ENCODE measurements at regions not wholly inside any gene's neighbourhood (a gene's known extent, or its start where the extent isn't known, plus 50 kb on each side); places are given as distances from the start of the nearest gene placed in this dataset.

GRCh38 chr5:179405054-179405416 lies 59.8 kb upstream of the ADAMTS2 start:
- no peak for TF ChIP-seq ZNF70 (CRISPR knock-in tag; IDR thresholded peaks at IDR 0.05)
- TF ChIP-seq CSRNP3 (CRISPR knock-in tag; IDR thresholded peaks at IDR 0.05), result no peak
- TF ChIP-seq PATZ1 (CRISPR knock-in tag; IDR thresholded peaks at IDR 0.05; ENCODE audit: borderline replicate concordance), result no peak
- no peak for TF ChIP-seq ZFP3 (CRISPR knock-in tag; IDR thresholded peaks at IDR 0.05)
- TF ChIP-seq ZFP30 (CRISPR knock-in tag; IDR thresholded peaks at IDR 0.05), result no peak
- TF ChIP-seq RARB (CRISPR knock-in tag; IDR thresholded peaks at IDR 0.05), result no peak
- no peak for TF ChIP-seq TSHZ2 (CRISPR knock-in tag; IDR thresholded peaks at IDR 0.05)
- no peak for TF ChIP-seq BACH2 (CRISPR knock-in tag; IDR thresholded peaks at IDR 0.05; ENCODE audit: borderline replicate concordance)
- TF ChIP-seq GLIS3 (CRISPR knock-in tag; IDR thresholded peaks at IDR 0.05), result no peak
- TF ChIP-seq ARNTL (CRISPR knock-in tag; IDR thresholded peaks at IDR 0.05; ENCODE audit: borderline replicate concordance, low read depth), result no peak
- TF ChIP-seq TCF4 (CRISPR knock-in tag; IDR thresholded peaks at IDR 0.05; ENCODE audit: borderline replicate concordance), result no peak
- no peak for TF ChIP-seq ZNF565 (CRISPR knock-in tag; conservative IDR thresholded peaks at IDR 0.05; ENCODE audit: low read depth)
- no peak for TF ChIP-seq ZNF8 (CRISPR knock-in tag; IDR thresholded peaks at IDR 0.05)
- no peak for TF ChIP-seq PPARA (CRISPR knock-in tag; IDR thresholded peaks at IDR 0.05; ENCODE audit: borderline replicate concordance)
- no peak for TF ChIP-seq CSDC2 (CRISPR knock-in tag; IDR thresholded peaks at IDR 0.05)
- no peak for TF ChIP-seq SNAI2 (CRISPR knock-in tag; IDR thresholded peaks at IDR 0.05)
- no peak for TF ChIP-seq ZC3H10 (CRISPR knock-in tag; IDR thresholded peaks at IDR 0.05)
- no peak for TF ChIP-seq ESRRG (CRISPR knock-in tag; IDR thresholded peaks at IDR 0.05)
- no peak for ATAC-seq

- no peak for ATAC-seq
- TF ChIP-seq OSR1 (CRISPR knock-in tag; IDR thresholded peaks at IDR 0.05), result no peak
- TF ChIP-seq CSRNP3 (CRISPR knock-in tag; IDR thresholded peaks at IDR 0.05), result no peak
- TF ChIP-seq ZFP30 (CRISPR knock-in tag; IDR thresholded peaks at IDR 0.05), result no peak
- no peak for TF ChIP-seq CSDC2 (CRISPR knock-in tag; IDR thresholded peaks at IDR 0.05)
- TF ChIP-seq ISL1 (CRISPR knock-in tag; IDR thresholded peaks at IDR 0.05), result no peak
- TF ChIP-seq POU6F1 (CRISPR knock-in tag; IDR thresholded peaks at IDR 0.05; ENCODE audit: borderline replicate concordance, low read depth), result no peak
- no peak for TF ChIP-seq ZNF70 (CRISPR knock-in tag; IDR thresholded peaks at IDR 0.05)
- no peak for TF ChIP-seq ESRRG (CRISPR knock-in tag; IDR thresholded peaks at IDR 0.05)
- TF ChIP-seq ZC3H10 (CRISPR knock-in tag; IDR thresholded peaks at IDR 0.05), result no peak
- no peak for TF ChIP-seq ARNTL (CRISPR knock-in tag; IDR thresholded peaks at IDR 0.05; ENCODE audit: borderline replicate concordance, low read depth)
- no peak for TF ChIP-seq TOX (CRISPR knock-in tag; IDR thresholded peaks at IDR 0.05; ENCODE audit: borderline replicate concordance)
These were observed 59.2 kb upstream of the ADAMTS2 start for GRCh38 chr5:179404321-179405053.

All from SK-N-SH treated with all-trans-retinoic acid at 6 μM for 48 hours (cell line).